A673 (cell line): ENCODE measurements at regions not wholly inside any gene's neighbourhood (a gene's known extent, or its start where the extent isn't known, plus 50 kb on each side); places are given as distances from the start of the nearest gene placed in this dataset.

ENCODE experiments used
- BruUV-seq: library from RNA; stranded (reverse); fragments of 400-500 nt; replicated peaks from 2 replicates; lab custom pipeline; 2021; lab: Mats Ljungman, UMichigan
- CTCF ChIA-PET: fragments of 300-600 bp; sonication (Branson Sonifier 250); formaldehyde crosslinking; loops from one replicate; lab custom pipeline; 2022; ENCODE audit warnings: antibody characterized with exemption; lab: Charles Lee
- POLR2A ChIA-PET: fragments of 300-600 bp; sonication (Branson Sonifier 250); formaldehyde crosslinking; loops from one replicate; lab custom pipeline; 2022; ENCODE audit warnings: antibody characterized with exemption; ENCODE audit not compliant: low non-redundant PET; lab: Charles Lee
- DNase-seq: peaks from one replicate; pipeline ENCODE4 v3.0.0-alpha.2; 2015; ENCODE audit warnings: low spot score
- H3K27ac ChIP-seq: fragments of 200-600 bp; sonication (generic); 2 replicates; pipeline ENCODE4 v1.5.1; 2016; ENCODE audit warnings: mixed run types, low read depth, mild to moderate bottlenecking, mixed read lengths, antibody characterized with exemption, low read length; ENCODE audit not compliant: poor library complexity, severe bottlenecking
- H3K27me3 ChIP-seq: fragments of 200-600 bp; sonication (generic); replicated peaks from 2 replicates; pipeline ENCODE4 v1.6.1; 2017; ENCODE audit warnings: mixed run types, low read depth, mild to moderate bottlenecking, mixed read lengths, antibody characterized with exemption, low read length; ENCODE audit not compliant: insufficient read depth, poor library complexity
- H3K36me3 ChIP-seq: fragments of 200-600 bp; sonication (generic); 2 replicates; pipeline ENCODE4 v1.6.1; 2016; ENCODE audit warnings: mixed run types, mild to moderate bottlenecking, mixed read lengths, antibody characterized with exemption, low read length; ENCODE audit not compliant: insufficient read depth, poor library complexity, severe bottlenecking
- H3K4me1 ChIP-seq: fragments of 200-600 bp; sonication (generic); 2 replicates; pipeline ENCODE4 v1.6.1; 2017; ENCODE audit warnings: mixed run types, mild to moderate bottlenecking, mixed read lengths, antibody characterized with exemption, low read length; ENCODE audit not compliant: insufficient read depth, poor library complexity, severe bottlenecking
- H3K4me3 ChIP-seq: fragments of 200-600 bp; sonication (generic); 2 replicates; pipeline ENCODE4 v1.5.1; 2016; ENCODE audit warnings: low read depth, mixed run types, mild to moderate bottlenecking, mixed read lengths, low read length; ENCODE audit not compliant: poor library complexity, severe bottlenecking
- H3K9me3 ChIP-seq: fragments of 200-600 bp; sonication (generic); 2 replicates; pipeline ENCODE4 v1.6.1; 2016; ENCODE audit warnings: mixed run types, low read depth, mild to moderate bottlenecking, mixed read lengths, antibody characterized with exemption, low read length; ENCODE audit not compliant: poor library complexity, severe bottlenecking
- CTCF ChIP-seq: fragments of 300-800, 200-600 bp; sonication (generic); conservative IDR thresholded peaks from 2 replicates; pipeline ENCODE4 v1.5.1; 2017; ENCODE audit warnings: low read depth, mild to moderate bottlenecking, antibody characterized with exemption, low read length, moderate library complexity, mixed read lengths
- EZH2 ChIP-seq: fragments of 200-600 bp; sonication (generic); IDR thresholded peaks from 2 replicates; pipeline ENCODE4 v1.6.1; 2017; ENCODE audit warnings: borderline replicate concordance, low read depth, mild to moderate bottlenecking, mixed read lengths, antibody characterized with exemption, low read length; ENCODE audit not compliant: poor library complexity, severe bottlenecking
- intact Hi-C: fragments of 100-400 bp; cut with micrococcal nuclease; formaldehyde crosslinking; loops from one replicate; pipeline ENCODE4 v1.10.0; 2022; ENCODE audit not compliant: unreplicated experiment

GRCh38 chr5:3331819-3332218, 263.8 kb upstream of the IRX1 start:
- peaks cover 45% of the 10 kb centered on the region for H3K9me3 ChIP-seq
- ChIA-PET POLR2A (no interaction called here), CTCF (no interaction called here)
- no peak overlapping the region for H3K27ac ChIP-seq
- no peak for TF ChIP-seq CTCF
- no TSS peak for BruUV-seq
- no peak overlapping the region for H3K4me3 ChIP-seq
- DNase-seq: no peak
- H3K27me3 ChIP-seq: no peaks in the 10 kb centered on the region
- intact Hi-C loops: no loop called here
- H3K36me3 ChIP-seq: no peaks in the 10 kb centered on the region
- no peaks in the 10 kb centered on the region for H3K4me1 ChIP-seq

GRCh38 chr5:3330442-3330841, 265.2 kb upstream of the IRX1 start:
- Histone ChIP-seq H3K36me3 (no peaks in the 10 kb centered on the region), H3K9me3 (peaks cover 34% of the 10 kb centered on the region), H3K27ac (no peak overlapping the region), H3K27me3 (no peaks in the 10 kb centered on the region), H3K4me1 (no peaks in the 10 kb centered on the region), H3K4me3 (no peak overlapping the region)
- BruUV-seq: no TSS peak
- no peak for TF ChIP-seq CTCF
- no peak for TF ChIP-seq EZH2
- ChIA-PET CTCF (no interaction called here), POLR2A (no interaction called here)
- no peak for DNase-seq
- intact Hi-C loops: no loop called here

- DNase-seq: no peak
- Histone ChIP-seq H3K27ac (no peak overlapping the region), H3K4me3 (no peak overlapping the region), H3K4me1 (no peaks in the 10 kb centered on the region), H3K36me3 (no peaks in the 10 kb centered on the region), H3K27me3 (no peaks in the 10 kb centered on the region), H3K9me3 (peaks cover 33% of the 10 kb centered on the region)
- BruUV-seq: no TSS peak
- intact Hi-C loops: no loop called here
- CTCF ChIA-PET: no interaction called here
- no peak for TF ChIP-seq CTCF
- TF ChIP-seq EZH2: no peak
- POLR2A ChIA-PET: no interaction called here
Observed at GRCh38 chr5:3329427-3329826, 266.2 kb upstream of the IRX1 start.
